ENCODE measurements at regions not wholly inside any gene's neighbourhood (a gene's known extent, or its start where the extent isn't known, plus 50 kb on each side); places are given as distances from the start of the nearest gene placed in this dataset.

DNA sequence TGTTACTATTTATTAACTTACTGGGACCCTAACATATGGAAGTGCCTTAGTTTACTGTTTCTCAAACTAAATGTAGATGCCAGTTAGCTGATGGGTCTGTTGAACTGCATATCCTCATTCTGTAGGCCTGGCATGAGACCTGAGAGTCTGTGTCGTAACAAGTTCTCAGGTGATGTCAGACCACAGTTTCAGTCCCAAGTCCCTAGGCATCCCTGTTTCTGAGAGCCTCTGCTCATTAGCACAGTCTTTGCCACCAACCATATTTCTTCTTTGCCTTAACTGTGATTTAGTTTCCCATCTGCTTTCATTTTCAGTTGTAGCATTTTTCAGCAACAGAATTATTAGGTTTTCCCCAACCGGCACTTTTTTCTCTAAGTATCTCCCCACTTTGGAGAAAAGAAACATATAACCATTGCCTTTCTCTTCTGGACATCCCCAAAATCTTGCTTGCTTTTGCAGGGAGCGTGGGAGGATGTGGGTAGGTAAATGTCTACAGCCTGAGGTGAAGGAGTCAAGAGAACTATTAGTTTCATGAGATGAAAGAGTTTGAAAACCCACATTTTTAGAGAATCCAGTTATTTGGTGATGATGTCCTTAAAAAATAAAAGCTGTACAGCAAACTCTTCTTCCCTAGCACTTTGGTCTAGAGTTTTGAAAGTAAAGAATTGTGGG is 74.6 kb downstream of the NUDT12 start:
- TF ChIP-seq, protein P1, sequence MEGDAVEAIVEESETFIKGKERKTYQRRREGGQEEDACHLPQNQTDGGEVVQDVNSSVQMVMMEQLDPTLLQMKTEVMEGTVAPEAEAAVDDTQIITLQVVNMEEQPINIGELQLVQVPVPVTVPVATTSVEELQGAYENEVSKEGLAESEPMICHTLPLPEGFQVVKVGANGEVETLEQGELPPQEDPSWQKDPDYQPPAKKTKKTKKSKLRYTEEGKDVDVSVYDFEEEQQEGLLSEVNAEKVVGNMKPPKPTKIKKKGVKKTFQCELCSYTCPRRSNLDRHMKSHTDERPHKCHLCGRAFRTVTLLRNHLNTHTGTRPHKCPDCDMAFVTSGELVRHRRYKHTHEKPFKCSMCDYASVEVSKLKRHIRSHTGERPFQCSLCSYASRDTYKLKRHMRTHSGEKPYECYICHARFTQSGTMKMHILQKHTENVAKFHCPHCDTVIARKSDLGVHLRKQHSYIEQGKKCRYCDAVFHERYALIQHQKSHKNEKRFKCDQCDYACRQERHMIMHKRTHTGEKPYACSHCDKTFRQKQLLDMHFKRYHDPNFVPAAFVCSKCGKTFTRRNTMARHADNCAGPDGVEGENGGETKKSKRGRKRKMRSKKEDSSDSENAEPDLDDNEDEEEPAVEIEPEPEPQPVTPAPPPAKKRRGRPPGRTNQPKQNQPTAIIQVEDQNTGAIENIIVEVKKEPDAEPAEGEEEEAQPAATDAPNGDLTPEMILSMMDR (IDR thresholded peaks at IDR 0.05) = no peak
- TF ChIP-seq POLR2A (IDR thresholded peaks at IDR 0.05) (no peak), POLR2AphosphoS5 (IDR thresholded peaks at IDR 0.05; ENCODE audit: insufficient read depth in 1 of 2, low read depth in 1 of 2) (no peak)
